NCI-H2107 treated with DMSO at 0.1 percent for 48 hours (cell line): ENCODE measurements at regions not wholly inside any gene's neighbourhood (a gene's known extent, or its start where the extent isn't known, plus 50 kb on each side); places are given as distances from the start of the nearest gene placed in this dataset.

ENCODE experiments used
- DNase-seq: peaks from one replicate; lab custom pipeline; 2025; ENCODE audit not compliant: unreplicated experiment; lab: John Stamatoyannopoulos, UW

DNA sequence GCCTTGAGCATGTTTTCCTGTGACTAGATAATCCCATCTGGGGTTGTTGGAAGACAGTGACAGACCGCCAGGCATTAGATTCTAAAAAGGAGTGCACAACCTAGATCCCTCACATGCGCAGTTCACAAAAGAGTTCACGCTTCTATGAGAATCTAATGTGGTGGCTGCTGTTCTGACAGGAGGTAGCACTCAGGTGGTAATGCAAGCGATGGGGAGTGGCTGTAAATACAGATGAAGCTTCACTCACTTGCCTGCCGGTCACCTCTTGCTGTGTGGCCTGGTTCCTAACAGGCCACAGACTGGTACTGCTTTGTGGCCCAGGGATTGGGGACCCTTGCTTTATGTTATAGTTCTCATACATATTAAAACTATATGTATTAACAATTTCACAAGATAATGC, 81.9 kb upstream of the TMLHE start:
- no peak for DNase-seq

GRCh38 chrX:155682834-155683233, 70.1 kb upstream of the TMLHE start:
- no peak for DNase-seq

- no peak for DNase-seq
Measured at GRCh38 chrX:155679715-155680114, 67.0 kb upstream of the TMLHE start.

DNA sequence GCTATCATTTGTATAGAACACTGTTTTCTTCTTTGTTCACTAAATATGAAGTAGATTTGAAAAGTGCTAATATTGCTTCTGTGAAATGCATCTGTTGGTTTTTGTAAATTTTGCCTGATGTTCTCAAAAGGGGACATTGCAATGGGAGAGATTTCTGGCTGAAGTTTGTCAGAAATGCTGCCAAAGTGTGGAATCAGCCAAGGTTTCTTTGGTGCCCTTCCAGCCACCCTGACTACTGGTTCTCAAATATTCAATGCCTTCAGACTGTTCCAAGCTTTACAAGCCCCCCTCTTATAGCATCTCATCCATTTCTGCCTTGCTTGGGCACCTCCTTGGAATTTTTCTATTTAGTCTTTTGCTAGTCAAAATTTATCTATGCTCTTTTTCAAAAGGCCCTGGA, 60.6 kb upstream of the TMLHE start:
- no peak for DNase-seq

GRCh38 chrX:155666741-155667140, 54.0 kb upstream of the TMLHE start:
- DNase-seq: no peak
